Kidney epithelial cell (primary cell): ENCODE measurements at regions not wholly inside any gene's neighbourhood (a gene's known extent, or its start where the extent isn't known, plus 50 kb on each side); places are given as distances from the start of the nearest gene placed in this dataset.

Source experiments
- DNase-seq: peaks from one replicate; pipeline ENCODE4 v3.0.0-alpha.2; 2010; ENCODE audit warnings: low read depth
- H3K27me3 ChIP-seq: 2 replicates; pipeline ENCODE4 v1.6.0; 2011; ENCODE audit warnings: low read length; ENCODE audit not compliant: control insufficient read depth, insufficient read depth
- H3K36me3 ChIP-seq: 2 replicates; pipeline ENCODE4 v1.5.1; 2011; ENCODE audit warnings: low read length; ENCODE audit not compliant: control insufficient read depth, insufficient read depth
- H3K4me3 ChIP-seq: 2 replicates; pipeline ENCODE4 v1.5.1; 2011; ENCODE audit warnings: low read depth, mild to moderate bottlenecking, control low read depth, low read length
- CTCF ChIP-seq: IDR thresholded peaks from 2 replicates; pipeline ENCODE4 v1.5.1; 2011; ENCODE audit warnings: mild to moderate bottlenecking, moderate library complexity, low read length, control low read depth, inconsistent platforms; ENCODE audit not compliant: insufficient read depth, poor library complexity, severe bottlenecking

- Histone ChIP-seq H3K4me3 (no peak overlapping the region), H3K27me3 (no peaks in the 10 kb centered on the region), H3K36me3 (no peaks in the 10 kb centered on the region)
- TF ChIP-seq CTCF, result no peak
- DNase-seq, result no peak
Observed at GRCh38 chr2:15732341-15733077, 140.8 kb downstream of the DDX1 start.

GRCh38 chr2:15733867-15734673 lies 142.4 kb downstream of the DDX1 start:
- no peak for DNase-seq
- Histone ChIP-seq H3K36me3 (no peaks in the 10 kb centered on the region), H3K4me3 (no peak overlapping the region), H3K27me3 (no peaks in the 10 kb centered on the region)
- TF ChIP-seq CTCF, result no peak

- TF ChIP-seq CTCF, result no peak
- Histone ChIP-seq H3K4me3 (no peak overlapping the region), H3K36me3 (no peaks in the 10 kb centered on the region), H3K27me3 (no peaks in the 10 kb centered on the region)
- no peak for DNase-seq
Observed at GRCh38 chr2:15734674-15735483, 143.2 kb downstream of the DDX1 start.

- H3K36me3 ChIP-seq, result no peaks in the 10 kb centered on the region
- H3K27me3 ChIP-seq, result no peaks in the 10 kb centered on the region
- no peak for DNase-seq
- no peak for TF ChIP-seq CTCF
- no peak overlapping the region for H3K4me3 ChIP-seq
Observed at GRCh38 chr2:15735484-15736326, 144.0 kb downstream of the DDX1 start.

GRCh38 chr2:15736396-15737180 lies 144.9 kb downstream of the DDX1 start:
- no peak for DNase-seq
- H3K36me3 ChIP-seq, result no peaks in the 10 kb centered on the region
- no peaks in the 10 kb centered on the region for H3K27me3 ChIP-seq
- H3K4me3 ChIP-seq, result no peak overlapping the region
- no peak for TF ChIP-seq CTCF
